ENCODE measurements at regions not wholly inside any gene's neighbourhood (a gene's known extent, or its start where the extent isn't known, plus 50 kb on each side); places are given as distances from the start of the nearest gene placed in this dataset.
"Not testable (repeated sequence)": the region's sequence is repeated elsewhere in the genome, so short reads cannot be mapped to it uniquely, and the experiment has no call there.

DNA sequence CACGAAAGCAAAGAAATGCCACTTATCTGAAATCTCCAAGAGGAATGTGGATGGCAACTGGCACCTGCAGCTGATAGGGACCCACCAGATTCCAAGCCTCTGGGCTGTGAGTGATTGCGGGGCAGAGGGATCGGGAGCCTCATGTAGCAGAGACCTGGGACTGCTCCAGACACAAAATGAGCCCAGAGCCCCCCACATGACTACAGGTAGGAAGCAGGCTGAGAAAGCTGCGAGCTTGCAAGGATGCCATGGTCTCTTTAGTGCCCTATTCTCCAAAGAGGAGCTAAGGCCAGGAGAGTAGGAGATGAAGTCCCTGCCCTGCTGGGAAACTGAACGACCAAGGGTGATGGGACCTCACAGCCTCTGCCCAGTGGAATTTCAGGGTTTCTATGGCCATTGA is 305.4 kb upstream of the CHRNA7 start:
- TF ChIP-seq POLR2AphosphoS5 (IDR thresholded peaks at IDR 0.05); EP300 (IDR thresholded peaks at IDR 0.05; ENCODE audit: low read depth); POLR2A (IDR thresholded peaks at IDR 0.05): not testable (repeated sequence)
- TF ChIP-seq, protein P1, sequence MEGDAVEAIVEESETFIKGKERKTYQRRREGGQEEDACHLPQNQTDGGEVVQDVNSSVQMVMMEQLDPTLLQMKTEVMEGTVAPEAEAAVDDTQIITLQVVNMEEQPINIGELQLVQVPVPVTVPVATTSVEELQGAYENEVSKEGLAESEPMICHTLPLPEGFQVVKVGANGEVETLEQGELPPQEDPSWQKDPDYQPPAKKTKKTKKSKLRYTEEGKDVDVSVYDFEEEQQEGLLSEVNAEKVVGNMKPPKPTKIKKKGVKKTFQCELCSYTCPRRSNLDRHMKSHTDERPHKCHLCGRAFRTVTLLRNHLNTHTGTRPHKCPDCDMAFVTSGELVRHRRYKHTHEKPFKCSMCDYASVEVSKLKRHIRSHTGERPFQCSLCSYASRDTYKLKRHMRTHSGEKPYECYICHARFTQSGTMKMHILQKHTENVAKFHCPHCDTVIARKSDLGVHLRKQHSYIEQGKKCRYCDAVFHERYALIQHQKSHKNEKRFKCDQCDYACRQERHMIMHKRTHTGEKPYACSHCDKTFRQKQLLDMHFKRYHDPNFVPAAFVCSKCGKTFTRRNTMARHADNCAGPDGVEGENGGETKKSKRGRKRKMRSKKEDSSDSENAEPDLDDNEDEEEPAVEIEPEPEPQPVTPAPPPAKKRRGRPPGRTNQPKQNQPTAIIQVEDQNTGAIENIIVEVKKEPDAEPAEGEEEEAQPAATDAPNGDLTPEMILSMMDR (IDR thresholded peaks at IDR 0.05) = not testable (repeated sequence)

Data from transverse colon (tissue), 4 donors.